Brain microvascular endothelial cell (primary cell): ENCODE measurements at regions not wholly inside any gene's neighbourhood (a gene's known extent, or its start where the extent isn't known, plus 50 kb on each side); places are given as distances from the start of the nearest gene placed in this dataset.

Experiments used
- DNase-seq: peaks from one replicate; pipeline ENCODE4 v3.0.0-alpha.2; 2020
- H3K27ac ChIP-seq: fragments of 250-450 bp; sonication (Bioruptor Pico); 2 replicates; pipeline ENCODE4 v1.5.1; 2020; ENCODE audit warnings: mild to moderate bottlenecking, moderate library complexity
- H3K27me3 ChIP-seq: fragments of 250-450 bp; sonication (Bioruptor Pico); replicated peaks from 2 replicates; pipeline ENCODE4 v1.5.1; 2020; ENCODE audit warnings: mild to moderate bottlenecking
- H3K36me3 ChIP-seq: fragments of 250-450 bp; sonication (Bioruptor Pico); replicated peaks from 2 replicates; pipeline ENCODE4 v1.5.1; 2020; ENCODE audit warnings: mild to moderate bottlenecking
- H3K4me3 ChIP-seq: 2 replicates; pipeline ENCODE4 v1.5.1; 2011; ENCODE audit warnings: low read depth, mild to moderate bottlenecking, control low read depth, low read length, moderate library complexity
- CTCF ChIP-seq: IDR thresholded peaks from 2 replicates; pipeline ENCODE4 v1.5.1; 2011; ENCODE audit warnings: low read depth, mild to moderate bottlenecking, moderate library complexity, low read length, control low read depth, inconsistent platforms; ENCODE audit errors: missing control alignments
- in situ Hi-C: cut with HindIII; loops from 2 replicates; pipeline ENCODE4 v1.10.0; 2017; ENCODE audit warnings: low sequenced_read_pairs, low pct_ligation_motif_present

GRCh38 chr7:96539471-96539870 is 170.2 kb downstream of the SEM1 start:
- in situ Hi-C loops, result no loop called here
- DNase-seq, result no peak

GRCh38 chr7:96538632-96539031 is 171.0 kb downstream of the SEM1 start:
- Histone ChIP-seq H3K36me3 (no peaks in the 10 kb centered on the region), H3K27me3 (no peaks in the 10 kb centered on the region), H3K27ac (no peak overlapping the region), H3K4me3 (no peak overlapping the region)
- DNase-seq, result no peak
- no peak for TF ChIP-seq CTCF
- in situ Hi-C loops, result no loop called here

More at GRCh38 chr7:96539471-96539870, 170.2 kb downstream of the SEM1 start:
- H3K27me3 ChIP-seq, result no peaks in the 10 kb centered on the region
- H3K27ac ChIP-seq, result no peak overlapping the region
- TF ChIP-seq CTCF, result no peak
- no peak overlapping the region for H3K4me3 ChIP-seq
- H3K36me3 ChIP-seq, result no peaks in the 10 kb centered on the region

- TF ChIP-seq CTCF, result no peak
- H3K36me3 ChIP-seq, result no peaks in the 10 kb centered on the region
- no peak overlapping the region for H3K27ac ChIP-seq
- no peak for DNase-seq
- no peaks in the 10 kb centered on the region for H3K27me3 ChIP-seq
- in situ Hi-C loops, result no loop called here
- no peak overlapping the region for H3K4me3 ChIP-seq
Measured at GRCh38 chr7:96534221-96534620, 175.4 kb downstream of the SEM1 start.

- DNase-seq, result no peak
- no peak for TF ChIP-seq CTCF
- Histone ChIP-seq H3K4me3 (no peak overlapping the region), H3K27ac (no peak overlapping the region), H3K27me3 (no peaks in the 10 kb centered on the region), H3K36me3 (no peaks in the 10 kb centered on the region)
- in situ Hi-C loops, result no loop called here
Measured at GRCh38 chr7:96532428-96532935, 177.2 kb downstream of the SEM1 start.

- Histone ChIP-seq H3K36me3 (no peaks in the 10 kb centered on the region), H3K27me3 (no peaks in the 10 kb centered on the region), H3K27ac (no peak overlapping the region), H3K4me3 (no peak overlapping the region)
- TF ChIP-seq CTCF, result no peak
- DNase-seq, result no peak
- in situ Hi-C loops, result no loop called here
Measured at GRCh38 chr7:96531331-96531730, 178.3 kb downstream of the SEM1 start.

GRCh38 chr7:96530786-96531185 is 178.9 kb downstream of the SEM1 start:
- Histone ChIP-seq H3K36me3 (no peaks in the 10 kb centered on the region), H3K27me3 (no peaks in the 10 kb centered on the region), H3K27ac (no peak overlapping the region), H3K4me3 (no peak overlapping the region)
- TF ChIP-seq CTCF, result no peak
- in situ Hi-C loops, result no loop called here
- DNase-seq, result no peak
